Sigmoid colon (tissue), 6 donors: ENCODE measurements at regions not wholly inside any gene's neighbourhood (a gene's known extent, or its start where the extent isn't known, plus 50 kb on each side); places are given as distances from the start of the nearest gene placed in this dataset.

Source experiments
- DNase-seq: peaks from one replicate; pipeline ENCODE4 v3.0.0-alpha.2; 2019
- H3K27ac ChIP-seq, 4 donors: fragments of 200-600 bp; sonication (generic); one replicate each; pipeline ENCODE4 v1.5.1; 2016 to 2019; ENCODE audit warnings: mild to moderate bottlenecking in 1 of 4
- H3K27me3 ChIP-seq, 3 donors: fragments of 200-600 bp; sonication (generic); one replicate each; pipeline ENCODE4 v1.5.1; 2019; ENCODE audit warnings: mild to moderate bottlenecking in 1 of 3
- H3K36me3 ChIP-seq, 4 donors: fragments of 200-600 bp; sonication (generic); one replicate each; pipeline ENCODE4 v1.5.1; 2016 to 2019
- H3K4me1 ChIP-seq, 4 donors: fragments of 200-600 bp; sonication (generic); one replicate each; pipeline ENCODE4 v1.5.1; 2017 to 2019
- H3K4me3 ChIP-seq, 4 donors: fragments of 200-600 bp; sonication (generic); one replicate each; pipeline ENCODE4 v1.5.1; 2017 to 2019; ENCODE audit warnings: mild to moderate bottlenecking in 2 of 4, moderate library complexity in 1 of 4
- H3K9me3 ChIP-seq, 4 donors: fragments of 200-600 bp in 3 of 4; sonication (generic) in 3 of 4; one replicate each; pipeline versions ENCODE4 v1.5.1 to v1.6.1; 2013 to 2019
- CTCF ChIP-seq, 4 experiments: fragments of 450-650 bp in 3 of 4; fragments of 200-600 bp in 1 of 4; IDR thresholded peaks; one replicate each; pipeline ENCODE4 v1.5.1; 2016 to 2019; ENCODE audit warnings: antibody characterized with exemption in 4 of 4, mild to moderate bottlenecking in 3 of 4, moderate library complexity in 2 of 4
- EP300 ChIP-seq, 4 donors: sonication (generic); formaldehyde crosslinking; IDR thresholded peaks; one replicate each; pipeline ENCODE4 v1.6.1; 2017; ENCODE audit warnings: antibody characterized with exemption in 4 of 4
- POLR2A ChIP-seq, 2 donors: fragments of 450-650 bp; IDR thresholded peaks; one replicate each; pipeline ENCODE4 v1.6.1; 2016; ENCODE audit warnings: antibody characterized with exemption in 2 of 2, mild to moderate bottlenecking in 2 of 2, moderate library complexity in 2 of 2
- POLR2AphosphoS5 ChIP-seq, 4 donors: sonication (generic); formaldehyde crosslinking; IDR thresholded peaks; one replicate each; pipeline ENCODE4 v1.6.1; 2017; ENCODE audit warnings: antibody characterized with exemption in 4 of 4
- WGBS, 2 donors: extraction: QIAGEN DNeasy Blood & Tissue Kit; methylation state at CpG; one replicate each; pipeline ENCODE4 v1.1.7; 2013; 5-methylcytosine and 5-hydroxymethylcytosine counted together
- intact Hi-C: fragments of 100-400 bp; cut with DNase I; formaldehyde crosslinking; loops from one replicate; pipeline ENCODE4 v1.15.1; 2023
- donor health status: healthy with polysubstance abuse.
- donor health status: healthy.

- Histone ChIP-seq H3K4me1 (no peaks in the 10 kb centered on the region), H3K4me3 (no peak overlapping the region), H3K27ac (no peak overlapping the region), H3K9me3 (peaks cover 0 to 3% (median 0%) of the 10 kb centered on the region in 4 donors), H3K27me3 (no peaks in the 10 kb centered on the region), H3K36me3 (no peaks in the 10 kb centered on the region)
- WGBS, 2 donors: 86 to 91% methylated on average over 4 of the region's 4 CpGs
- no peak for DNase-seq
- TF ChIP-seq CTCF (IDR thresholded peaks at IDR 0.05) (no peak), EP300 (IDR thresholded peaks at IDR 0.05) (no peak), POLR2A (IDR thresholded peaks at IDR 0.05) (no peak), POLR2AphosphoS5 (IDR thresholded peaks at IDR 0.05) (no peak)
- intact Hi-C loops: loop anchor here (2.0 to 10.0 kb wide), 3 partner anchors 31 to 395 kb away; no protein-coding TSS in a partner anchor
These were observed 119.1 kb upstream of the XYLT1 start for GRCh38 chr16:17589898-17590297.

GRCh38 chr16:17585449-17586074 is 114.8 kb upstream of the XYLT1 start:
- H3K4me1 ChIP-seq: no peaks in the 10 kb centered on the region
- no peak for DNase-seq
- H3K9me3 ChIP-seq: peaks cover 0 to 3% (median 0%) of the 10 kb centered on the region in 4 donors
- 65 to 88% methylated on average over 3 of the region's 3 CpGs for WGBS, 2 donors
- H3K27me3 ChIP-seq: no peaks in the 10 kb centered on the region
- intact Hi-C loops: loop anchor here (10.0 kb wide), 1 partner anchor 391 kb away; no protein-coding TSS in a partner anchor
- no peak for TF ChIP-seq POLR2AphosphoS5 (IDR thresholded peaks at IDR 0.05)
- TF ChIP-seq EP300 (IDR thresholded peaks at IDR 0.05): no peak
- TF ChIP-seq CTCF (IDR thresholded peaks at IDR 0.05): no peak
- no peak for TF ChIP-seq POLR2A (IDR thresholded peaks at IDR 0.05)
- no peaks in the 10 kb centered on the region for H3K36me3 ChIP-seq
- no peak overlapping the region for H3K4me3 ChIP-seq
- no peak overlapping the region for H3K27ac ChIP-seq

GRCh38 chr16:17578981-17579874 is 108.5 kb upstream of the XYLT1 start:
- TF ChIP-seq CTCF (IDR thresholded peaks at IDR 0.05): peak; percentile 41 to 81 (median 63)
- no peak for TF ChIP-seq EP300 (IDR thresholded peaks at IDR 0.05)
- no peak for TF ChIP-seq POLR2AphosphoS5 (IDR thresholded peaks at IDR 0.05)
- no peak for TF ChIP-seq POLR2A (IDR thresholded peaks at IDR 0.05)
- H3K4me1 ChIP-seq: no peaks in the 10 kb centered on the region
- intact Hi-C loops: loop anchor here (1.0 to 10.0 kb wide), 3 partner anchors 105 to 984 kb away; no protein-coding TSS in a partner anchor
- WGBS, 2 donors: 22 to 23% methylated on average over 10 of the region's 10 CpGs
- no peaks in the 10 kb centered on the region for H3K9me3 ChIP-seq
- H3K27me3 ChIP-seq: no peaks in the 10 kb centered on the region
- H3K4me3 ChIP-seq: no peak overlapping the region
- H3K27ac ChIP-seq: no peak overlapping the region
- H3K36me3 ChIP-seq: no peaks in the 10 kb centered on the region
- DNase-seq: peak; percentile 69

GRCh38 chr16:17574256-17574655 is 103.5 kb upstream of the XYLT1 start:
- no peak for DNase-seq
- Histone ChIP-seq H3K27me3 (no peaks in the 10 kb centered on the region), H3K4me3 (no peak overlapping the region), H3K9me3 (no peaks in the 10 kb centered on the region), H3K36me3 (no peaks in the 10 kb centered on the region), H3K4me1 (no peaks in the 10 kb centered on the region), H3K27ac (no peak overlapping the region)
- intact Hi-C loops: loop anchor here (10.0 kb wide), 1 partner anchor 979 kb away; no protein-coding TSS in a partner anchor
- TF ChIP-seq EP300 (IDR thresholded peaks at IDR 0.05) (no peak), POLR2AphosphoS5 (IDR thresholded peaks at IDR 0.05) (no peak)
- WGBS, 2 donors: 79% methylated on average over 3 of the region's 3 CpGs

GRCh38 chr16:17572145-17572544 is 101.4 kb upstream of the XYLT1 start:
- Histone ChIP-seq H3K9me3 (no peaks in the 10 kb centered on the region), H3K27ac (no peak overlapping the region), H3K36me3 (no peaks in the 10 kb centered on the region), H3K4me1 (no peaks in the 10 kb centered on the region), H3K27me3 (no peaks in the 10 kb centered on the region), H3K4me3 (no peak overlapping the region)
- TF ChIP-seq EP300 (IDR thresholded peaks at IDR 0.05): no peak
- TF ChIP-seq CTCF (IDR thresholded peaks at IDR 0.05): no peak
- no peak for TF ChIP-seq POLR2AphosphoS5 (IDR thresholded peaks at IDR 0.05)
- TF ChIP-seq POLR2A (IDR thresholded peaks at IDR 0.05): no peak
- WGBS, 2 donors: 89% methylated on average over 1 of the region's 1 CpG
- intact Hi-C loops: loop anchor here (10.0 kb wide), 1 partner anchor 977 kb away; no protein-coding TSS in a partner anchor
- no peak for DNase-seq
